Large intestine (tissue), 3 donors: ENCODE measurements at regions not wholly inside any gene's neighbourhood (a gene's known extent, or its start where the extent isn't known, plus 50 kb on each side); places are given as distances from the start of the nearest gene placed in this dataset.

ENCODE experiments used
- DNase-seq, 2 donors: peaks; one replicate each; pipeline versions ENCODE4 v3.0.0 to v3.0.0-alpha.2; 2013
- H3K27ac ChIP-seq: one replicate; pipeline ENCODE4 v1.5.1; 2013; ENCODE audit warnings: low read length
- H3K27me3 ChIP-seq: 2 replicates; pipeline ENCODE4 v1.6.1; 2013; ENCODE audit warnings: low read length; ENCODE audit not compliant: control insufficient read depth, insufficient read depth
- H3K36me3 ChIP-seq: 2 replicates; pipeline ENCODE4 v1.6.1; 2013; ENCODE audit warnings: low read length; ENCODE audit not compliant: control insufficient read depth, insufficient read depth
- H3K4me1 ChIP-seq: one replicate; pipeline ENCODE4 v1.6.1; 2013; ENCODE audit warnings: low read length; ENCODE audit not compliant: control insufficient read depth, insufficient read depth
- H3K4me3 ChIP-seq: one replicate; pipeline ENCODE4 v1.5.1; 2013; ENCODE audit warnings: low read length
- H3K9me3 ChIP-seq: one replicate; pipeline ENCODE4 v1.6.1; 2013; ENCODE audit warnings: mild to moderate bottlenecking, low read depth, low read length, moderate library complexity; ENCODE audit not compliant: control insufficient read depth
- WGBS: methylation state at CpG from one replicate; pipeline ENCODE4 v1.1.5; 2013; ENCODE audit warnings: low lambda C conversion rate; ENCODE audit not compliant: insufficient coverage; 5-methylcytosine and 5-hydroxymethylcytosine counted together

- WGBS = no CpG with 5 or more reads among the region's 5 CpGs
- H3K4me1 ChIP-seq = no peaks in the 10 kb centered on the region
- H3K27ac ChIP-seq = no peak overlapping the region
- H3K4me3 ChIP-seq = no peak overlapping the region
- no peaks in the 10 kb centered on the region for H3K27me3 ChIP-seq
- no peaks in the 10 kb centered on the region for H3K9me3 ChIP-seq
- no peaks in the 10 kb centered on the region for H3K36me3 ChIP-seq
- DNase-seq = no peak
Observed at GRCh38 chr6:68049562-68049961, 585.5 kb upstream of the ADGRB3 start.

GRCh38 chr6:68046756-68047155 is 588.3 kb upstream of the ADGRB3 start:
- no peaks in the 10 kb centered on the region for H3K4me1 ChIP-seq
- no peak overlapping the region for H3K4me3 ChIP-seq
- H3K27ac ChIP-seq = no peak overlapping the region
- no peak for DNase-seq
- no peaks in the 10 kb centered on the region for H3K27me3 ChIP-seq
- no peaks in the 10 kb centered on the region for H3K36me3 ChIP-seq
- H3K9me3 ChIP-seq = no peaks in the 10 kb centered on the region
- 83% methylated on average over 1 of the region's 1 CpG for WGBS

- Histone ChIP-seq H3K27ac (no peak overlapping the region), H3K36me3 (no peaks in the 10 kb centered on the region), H3K4me1 (no peaks in the 10 kb centered on the region), H3K27me3 (no peaks in the 10 kb centered on the region), H3K9me3 (no peaks in the 10 kb centered on the region), H3K4me3 (no peak overlapping the region)
- no peak for DNase-seq
- WGBS = 100% methylated on average over 1 of the region's 1 CpG
Observed at GRCh38 chr6:68046302-68046701, 588.8 kb upstream of the ADGRB3 start.

GRCh38 chr6:68045193-68045592 is 589.9 kb upstream of the ADGRB3 start:
- H3K4me3 ChIP-seq = no peak overlapping the region
- no peaks in the 10 kb centered on the region for H3K4me1 ChIP-seq
- no peak overlapping the region for H3K27ac ChIP-seq
- H3K27me3 ChIP-seq = no peaks in the 10 kb centered on the region
- H3K36me3 ChIP-seq = no peaks in the 10 kb centered on the region
- DNase-seq = no peak
- H3K9me3 ChIP-seq = no peaks in the 10 kb centered on the region
- WGBS = 75% methylated on average over 2 of the region's 4 CpGs

GRCh38 chr6:68044264-68044663 is 590.8 kb upstream of the ADGRB3 start:
- Histone ChIP-seq H3K4me1 (no peaks in the 10 kb centered on the region), H3K9me3 (no peaks in the 10 kb centered on the region), H3K4me3 (no peak overlapping the region), H3K27ac (no peak overlapping the region), H3K27me3 (no peaks in the 10 kb centered on the region), H3K36me3 (no peaks in the 10 kb centered on the region)
- no peak for DNase-seq

- Histone ChIP-seq H3K27me3 (no peaks in the 10 kb centered on the region), H3K4me3 (no peak overlapping the region), H3K36me3 (no peaks in the 10 kb centered on the region), H3K27ac (no peak overlapping the region), H3K9me3 (no peaks in the 10 kb centered on the region), H3K4me1 (no peaks in the 10 kb centered on the region)
- DNase-seq = no peak
Observed at GRCh38 chr6:68043122-68043398, 592.0 kb upstream of the ADGRB3 start.

- no peak for DNase-seq
- whole genome bisulfite sequencing = 80% methylated on average over 2 of the region's 4 CpGs
- H3K27ac ChIP-seq = no peak overlapping the region
- H3K4me3 ChIP-seq = no peak overlapping the region
- no peaks in the 10 kb centered on the region for H3K9me3 ChIP-seq
- no peaks in the 10 kb centered on the region for H3K27me3 ChIP-seq
- H3K36me3 ChIP-seq = no peaks in the 10 kb centered on the region
- H3K4me1 ChIP-seq = no peaks in the 10 kb centered on the region
Observed at GRCh38 chr6:68042339-68043121, 592.6 kb upstream of the ADGRB3 start.

GRCh38 chr6:68040780-68041179 is 594.3 kb upstream of the ADGRB3 start:
- H3K4me1 ChIP-seq = no peaks in the 10 kb centered on the region

GRCh38 chr6:68040312-68040778 is 594.7 kb upstream of the ADGRB3 start:
- Histone ChIP-seq H3K4me1 (no peaks in the 10 kb centered on the region), H3K27ac (no peak overlapping the region), H3K27me3 (no peaks in the 10 kb centered on the region), H3K9me3 (no peaks in the 10 kb centered on the region), H3K36me3 (no peaks in the 10 kb centered on the region), H3K4me3 (no peak overlapping the region)
- no peak for DNase-seq
- WGBS = 78% methylated on average over 5 of the region's 13 CpGs

More at GRCh38 chr6:68040780-68041179, 594.3 kb upstream of the ADGRB3 start:
- no peak overlapping the region for H3K4me3 ChIP-seq
- H3K9me3 ChIP-seq = no peaks in the 10 kb centered on the region
- no peaks in the 10 kb centered on the region for H3K27me3 ChIP-seq
- WGBS = 86% methylated on average over 2 of the region's 3 CpGs
- no peaks in the 10 kb centered on the region for H3K36me3 ChIP-seq
- DNase-seq = no peak
- no peak overlapping the region for H3K27ac ChIP-seq

- WGBS = 0% methylated on average over 1 of the region's 5 CpGs
- Histone ChIP-seq H3K4me1 (no peaks in the 10 kb centered on the region), H3K9me3 (no peaks in the 10 kb centered on the region), H3K27ac (no peak overlapping the region), H3K36me3 (no peaks in the 10 kb centered on the region), H3K4me3 (no peak overlapping the region), H3K27me3 (no peaks in the 10 kb centered on the region)
- DNase-seq = no peak
Observed at GRCh38 chr6:68039641-68040311, 595.3 kb upstream of the ADGRB3 start.
